ENCODE measurements at regions not wholly inside any gene's neighbourhood (a gene's known extent, or its start where the extent isn't known, plus 50 kb on each side); places are given as distances from the start of the nearest gene placed in this dataset.

GRCh38 chr3:67297715-67298475 lies 299.8 kb downstream of the KBTBD8 start:
- 92% methylated on average over 3 of the region's 4 CpGs for WGBS
- Histone ChIP-seq H3K36me3 (no peaks in the 10 kb centered on the region), H3K27ac (no peak overlapping the region), H3K27me3 (replicated peaks; ENCODE audit: insufficient read depth) (no peaks in the 10 kb centered on the region), H3K4me3 (no peak overlapping the region), H3K4me1 (replicated peaks) (no peaks in the 10 kb centered on the region), H3K9me3 (no peaks in the 10 kb centered on the region)
- intact Hi-C loops (cut with DNase I), result no loop called here
- TF ChIP-seq POLR2A (IDR thresholded peaks at IDR 0.05) (no peak), POLR2AphosphoS5 (IDR thresholded peaks at IDR 0.05) (no peak)
- TF ChIP-seq, protein P1, sequence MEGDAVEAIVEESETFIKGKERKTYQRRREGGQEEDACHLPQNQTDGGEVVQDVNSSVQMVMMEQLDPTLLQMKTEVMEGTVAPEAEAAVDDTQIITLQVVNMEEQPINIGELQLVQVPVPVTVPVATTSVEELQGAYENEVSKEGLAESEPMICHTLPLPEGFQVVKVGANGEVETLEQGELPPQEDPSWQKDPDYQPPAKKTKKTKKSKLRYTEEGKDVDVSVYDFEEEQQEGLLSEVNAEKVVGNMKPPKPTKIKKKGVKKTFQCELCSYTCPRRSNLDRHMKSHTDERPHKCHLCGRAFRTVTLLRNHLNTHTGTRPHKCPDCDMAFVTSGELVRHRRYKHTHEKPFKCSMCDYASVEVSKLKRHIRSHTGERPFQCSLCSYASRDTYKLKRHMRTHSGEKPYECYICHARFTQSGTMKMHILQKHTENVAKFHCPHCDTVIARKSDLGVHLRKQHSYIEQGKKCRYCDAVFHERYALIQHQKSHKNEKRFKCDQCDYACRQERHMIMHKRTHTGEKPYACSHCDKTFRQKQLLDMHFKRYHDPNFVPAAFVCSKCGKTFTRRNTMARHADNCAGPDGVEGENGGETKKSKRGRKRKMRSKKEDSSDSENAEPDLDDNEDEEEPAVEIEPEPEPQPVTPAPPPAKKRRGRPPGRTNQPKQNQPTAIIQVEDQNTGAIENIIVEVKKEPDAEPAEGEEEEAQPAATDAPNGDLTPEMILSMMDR (IDR thresholded peaks at IDR 0.05), result no peak
- no peak for DNase-seq (ENCODE audit: low spot score)

DNA sequence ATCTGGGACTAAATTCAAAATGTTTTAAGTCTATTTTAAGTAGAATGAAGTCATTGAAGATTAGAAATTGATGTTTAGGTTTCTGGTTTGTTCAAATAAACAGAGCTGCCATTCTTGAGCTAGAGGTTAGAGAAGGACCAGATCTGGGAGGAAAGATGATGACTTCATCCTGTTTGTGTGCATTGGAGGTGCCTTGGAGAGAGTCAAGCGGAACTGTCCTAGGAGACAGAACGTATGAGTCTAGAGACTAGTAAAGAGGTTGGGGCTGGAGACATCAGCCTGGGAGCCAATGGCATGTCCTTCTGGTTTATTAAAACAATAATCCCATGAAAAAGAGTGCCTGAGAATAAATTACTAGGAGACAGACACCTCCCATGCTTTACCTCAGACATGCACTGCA lies 303.4 kb downstream of the KBTBD8 start:
- Histone ChIP-seq H3K27ac (no peak overlapping the region), H3K36me3 (no peaks in the 10 kb centered on the region), H3K4me1 (replicated peaks) (no peaks in the 10 kb centered on the region), H3K27me3 (replicated peaks; ENCODE audit: insufficient read depth) (no peaks in the 10 kb centered on the region), H3K4me3 (no peak overlapping the region), H3K9me3 (no peaks in the 10 kb centered on the region)
- 60% methylated on average over 2 of the region's 2 CpGs for WGBS
- TF ChIP-seq POLR2AphosphoS5 (IDR thresholded peaks at IDR 0.05), result no peak
- TF ChIP-seq, protein P1 (IDR thresholded peaks at IDR 0.05), result no peak
- no peak for TF ChIP-seq POLR2A (IDR thresholded peaks at IDR 0.05)
- intact Hi-C loops (cut with DNase I), result no loop called here
- DNase-seq (ENCODE audit: low spot score), result no peak

DNA sequence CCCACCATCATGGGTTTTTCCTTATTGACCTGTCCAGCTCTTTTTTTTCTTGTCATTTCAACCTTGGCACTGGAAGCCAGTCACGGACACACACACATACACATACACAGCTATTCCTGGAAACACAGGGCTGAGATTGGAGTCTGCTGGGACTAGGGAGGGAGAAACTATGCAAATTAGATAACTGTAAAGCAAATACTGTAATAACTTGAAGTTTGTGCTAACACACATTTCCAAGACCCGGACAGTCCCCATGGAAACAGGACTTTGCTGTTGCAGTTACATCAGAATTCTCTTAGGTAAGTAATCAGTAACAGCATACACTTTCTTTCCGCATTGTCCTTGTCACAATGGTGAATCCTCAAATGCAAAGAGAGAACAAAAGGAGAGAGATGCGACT lies 304.4 kb downstream of the KBTBD8 start:
- WGBS, result 83% methylated on average over 4 of the region's 4 CpGs
- TF ChIP-seq POLR2AphosphoS5 (IDR thresholded peaks at IDR 0.05) (no peak), POLR2A (IDR thresholded peaks at IDR 0.05) (no peak)
- TF ChIP-seq, protein P1 (IDR thresholded peaks at IDR 0.05), result no peak

GRCh38 chr3:67305160-67305559 lies 307.1 kb downstream of the KBTBD8 start:
- Histone ChIP-seq H3K27me3 (replicated peaks; ENCODE audit: insufficient read depth) (no peaks in the 10 kb centered on the region), H3K36me3 (no peaks in the 10 kb centered on the region), H3K9me3 (no peaks in the 10 kb centered on the region), H3K27ac (no peak overlapping the region), H3K4me1 (replicated peaks) (no peaks in the 10 kb centered on the region), H3K4me3 (no peak overlapping the region)
- no peak for DNase-seq (ENCODE audit: low spot score)
- TF ChIP-seq, protein P1 (IDR thresholded peaks at IDR 0.05), result no peak
- no peak for TF ChIP-seq POLR2A (IDR thresholded peaks at IDR 0.05)
- no peak for TF ChIP-seq POLR2AphosphoS5 (IDR thresholded peaks at IDR 0.05)
- 96% methylated on average over 2 of the region's 2 CpGs for WGBS
- intact Hi-C loops (cut with DNase I), result no loop called here

More for the DNA sequence above, 304.4 kb downstream of the KBTBD8 start:
- no peak for DNase-seq (ENCODE audit: low spot score)
- no peak overlapping the region for H3K27ac ChIP-seq
- no peaks in the 10 kb centered on the region for H3K9me3 ChIP-seq
- intact Hi-C loops (cut with DNase I), result no loop called here
- H3K4me1 ChIP-seq (replicated peaks), result no peaks in the 10 kb centered on the region
- H3K4me3 ChIP-seq, result no peak overlapping the region
- H3K27me3 ChIP-seq (replicated peaks; ENCODE audit: insufficient read depth), result no peaks in the 10 kb centered on the region
- H3K36me3 ChIP-seq, result no peaks in the 10 kb centered on the region

DNA sequence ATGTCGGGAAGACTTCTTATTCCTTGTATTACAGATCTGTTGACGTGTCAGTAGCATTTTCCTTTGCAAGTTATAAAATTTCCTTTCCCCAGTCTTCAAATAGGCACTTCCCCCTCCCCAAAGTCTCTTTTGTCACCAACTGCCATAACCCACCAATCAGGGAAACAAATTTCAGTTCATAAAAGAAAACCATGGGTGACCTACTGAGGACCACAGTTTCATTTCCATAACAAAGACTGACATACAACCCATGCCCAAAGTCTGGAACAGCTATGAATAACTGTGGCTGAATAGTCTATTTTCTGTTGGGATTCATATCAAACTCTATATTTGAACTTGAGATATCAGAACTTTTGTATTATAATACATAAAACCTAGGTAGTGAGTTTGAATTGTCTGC lies 307.8 kb downstream of the KBTBD8 start:
- intact Hi-C loops (cut with DNase I), result no loop called here
- WGBS, result 82% methylated on average over 2 of the region's 2 CpGs
- Histone ChIP-seq H3K36me3 (no peaks in the 10 kb centered on the region), H3K9me3 (no peaks in the 10 kb centered on the region), H3K4me1 (replicated peaks) (no peaks in the 10 kb centered on the region), H3K4me3 (no peak overlapping the region), H3K27me3 (replicated peaks; ENCODE audit: insufficient read depth) (no peaks in the 10 kb centered on the region), H3K27ac (no peak overlapping the region)
- DNase-seq (ENCODE audit: low spot score), result no peak
- TF ChIP-seq POLR2AphosphoS5 (IDR thresholded peaks at IDR 0.05) (no peak), POLR2A (IDR thresholded peaks at IDR 0.05) (no peak)
- TF ChIP-seq, protein P1 (IDR thresholded peaks at IDR 0.05), result no peak
